ENCODE measurements at regions not wholly inside any gene's neighbourhood (a gene's known extent, or its start where the extent isn't known, plus 50 kb on each side); places are given as distances from the start of the nearest gene placed in this dataset.

DNA sequence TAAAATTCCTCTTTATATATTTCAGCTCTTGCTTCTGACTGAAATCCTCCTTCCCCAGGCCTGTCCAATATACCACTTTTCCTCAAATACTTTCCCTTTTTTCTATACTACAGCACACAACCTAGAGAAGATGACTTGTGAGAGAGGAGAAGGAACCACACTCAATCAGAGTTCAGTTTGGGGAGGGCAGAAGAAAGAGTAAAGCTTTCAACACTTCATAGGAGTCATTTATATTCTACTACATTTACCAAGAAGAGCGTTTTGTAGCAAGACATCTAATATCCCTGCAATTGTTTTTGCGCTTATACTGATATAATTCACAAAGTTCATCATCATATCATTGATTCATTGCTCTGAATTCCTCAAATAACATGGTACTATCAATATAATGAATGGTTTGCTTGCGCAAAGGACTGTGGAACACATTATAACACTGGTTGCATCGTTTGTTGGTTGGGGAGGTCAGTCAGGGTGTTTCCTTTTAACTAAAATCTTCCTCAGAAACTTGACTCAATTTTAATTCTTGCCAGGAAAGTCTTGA, 792.5 kb upstream of the CELF2 start:
- DNase-seq (ENCODE audit: low read depth): no peak

DNA sequence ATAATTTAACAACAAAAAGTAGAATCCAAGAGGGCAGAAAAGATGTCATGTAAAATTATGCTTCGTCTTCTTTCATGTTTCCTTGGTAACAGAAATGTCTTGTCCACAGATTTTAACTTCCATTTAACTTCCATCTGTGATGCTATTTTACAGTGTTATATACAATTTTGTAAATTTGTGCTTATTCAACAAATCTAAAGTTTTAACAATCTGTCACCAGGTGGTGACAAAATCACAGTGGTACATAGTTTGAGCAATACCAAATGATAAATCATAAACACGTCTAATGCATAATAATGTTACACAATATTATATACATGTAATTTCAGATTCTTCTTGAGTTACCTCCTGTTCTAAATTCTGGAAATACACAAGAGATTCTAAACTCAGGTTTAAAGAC, 784.4 kb upstream of the CELF2 start:
- no peak for DNase-seq (ENCODE audit: low read depth)

DNA sequence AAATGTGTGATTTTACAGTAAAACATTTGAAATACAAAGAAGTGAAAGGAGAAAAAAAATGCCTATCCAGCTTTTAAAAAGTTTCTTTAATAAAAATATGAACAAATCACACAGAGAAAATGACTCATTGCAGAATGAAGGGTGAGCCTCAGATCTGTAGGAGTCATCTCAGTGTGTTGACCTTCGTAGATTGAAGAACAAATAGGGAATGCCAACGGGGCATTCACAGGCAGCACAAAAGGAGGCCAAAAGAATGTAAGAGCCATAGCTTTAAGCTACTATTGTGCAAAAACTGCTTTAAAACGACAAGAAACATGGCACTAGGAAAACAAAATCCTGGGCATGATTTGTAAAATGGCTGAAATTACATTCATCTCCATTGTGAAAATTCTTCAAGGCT, 782.7 kb upstream of the CELF2 start:
- no peak for DNase-seq (ENCODE audit: low read depth)

DNA sequence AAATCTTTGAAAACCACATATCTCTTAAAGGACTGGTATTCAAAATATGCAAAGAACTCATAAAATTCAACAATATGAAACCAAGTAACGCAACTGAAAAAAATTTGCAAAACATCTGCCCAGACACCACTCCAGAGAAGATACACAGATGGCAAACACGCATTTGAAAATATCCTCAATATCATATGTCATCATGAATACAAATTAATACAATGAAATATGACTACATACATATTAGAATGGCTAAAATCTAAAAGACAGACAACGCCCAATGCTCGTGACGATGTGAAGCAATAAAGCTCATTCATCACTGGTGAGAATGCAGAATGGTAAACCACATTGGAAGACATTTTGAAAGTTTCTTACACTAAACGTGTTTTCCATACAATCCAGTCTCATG, 770.1 kb upstream of the CELF2 start:
- DNase-seq (ENCODE audit: low read depth): no peak

DNA sequence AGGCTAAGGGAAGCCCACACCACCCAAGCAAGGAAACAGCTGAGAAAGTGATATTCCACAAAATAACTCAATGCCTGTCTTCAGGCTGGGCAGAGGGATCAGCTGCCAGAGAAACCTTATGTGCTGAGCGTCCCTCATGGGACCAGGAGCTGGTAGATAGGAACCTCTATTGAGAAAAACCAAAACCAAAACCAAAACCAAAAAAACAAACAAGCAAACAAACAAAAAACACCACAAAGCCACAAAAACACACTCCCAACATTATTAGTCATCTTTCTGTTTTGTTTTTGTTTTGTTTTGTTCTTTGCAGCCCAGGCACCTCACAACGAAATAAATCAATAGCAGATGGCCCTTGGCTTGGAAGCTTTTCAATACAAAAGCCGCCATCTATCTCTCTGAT, 760.8 kb upstream of the CELF2 start:
- DNase-seq (ENCODE audit: low read depth): no peak

DNA sequence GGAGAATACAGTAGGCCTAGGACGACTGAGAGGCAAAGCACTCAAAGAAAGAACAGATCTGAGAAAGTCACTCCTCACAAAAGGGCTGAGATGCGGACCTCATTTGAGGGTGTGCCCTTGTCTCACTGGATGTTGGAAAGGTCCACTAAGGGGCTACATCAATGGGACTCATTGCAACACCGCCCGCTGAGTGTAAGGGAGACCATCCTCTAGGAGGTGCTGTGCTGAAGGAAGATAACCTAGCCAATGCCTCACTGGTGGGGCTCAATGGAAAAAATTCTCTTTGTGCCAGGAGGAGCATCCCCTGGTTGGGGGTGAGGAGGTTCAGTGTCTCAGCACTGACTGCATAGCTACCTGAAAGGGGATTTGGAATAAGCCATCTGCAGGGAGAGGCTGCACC, 758.7 kb upstream of the CELF2 start:
- DNase-seq (ENCODE audit: low read depth): no peak

DNA sequence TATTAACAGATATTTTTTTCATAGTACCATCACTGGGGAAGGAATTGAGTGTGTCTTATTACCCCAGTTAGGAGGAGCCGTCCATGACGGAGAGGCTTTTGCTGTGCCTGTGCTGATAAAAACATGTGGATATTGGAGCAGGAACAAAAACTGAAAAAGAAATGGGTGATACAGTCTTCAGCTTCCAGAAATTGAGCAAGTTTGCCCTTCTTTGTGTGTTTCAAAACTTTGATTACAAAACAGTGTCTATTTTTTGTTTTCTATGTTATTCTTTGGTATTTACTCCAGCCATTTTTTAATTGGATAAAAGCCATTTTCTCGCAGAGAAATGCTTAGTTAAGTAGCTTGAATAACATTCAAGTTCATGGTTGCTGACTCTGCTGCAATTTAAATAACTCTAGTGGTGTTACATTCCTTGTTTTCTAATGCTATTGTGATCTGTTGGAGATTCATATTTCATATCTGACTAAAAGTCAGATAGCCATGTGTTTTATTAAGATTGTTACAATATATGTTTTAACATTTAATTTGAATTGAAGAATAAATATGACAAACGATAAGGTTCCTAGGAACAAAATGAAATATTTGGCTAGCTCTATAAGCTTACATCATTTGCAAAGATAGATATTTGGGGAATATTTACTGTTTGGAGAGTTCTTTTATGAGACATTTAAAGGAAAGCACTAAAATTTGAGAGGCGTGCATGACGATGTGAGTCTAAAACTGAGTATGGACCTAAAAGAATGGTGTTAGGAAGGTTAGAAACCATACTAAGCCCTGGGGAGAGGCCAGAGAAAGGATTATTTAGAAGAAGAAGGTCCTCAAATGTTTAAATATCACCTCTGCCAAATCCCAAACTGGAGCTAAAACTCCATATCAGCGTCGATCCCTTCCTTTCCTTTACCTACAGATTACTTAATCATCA, 747.3 kb upstream of the CELF2 start:
- DNase-seq (ENCODE audit: low read depth): no peak

DNA sequence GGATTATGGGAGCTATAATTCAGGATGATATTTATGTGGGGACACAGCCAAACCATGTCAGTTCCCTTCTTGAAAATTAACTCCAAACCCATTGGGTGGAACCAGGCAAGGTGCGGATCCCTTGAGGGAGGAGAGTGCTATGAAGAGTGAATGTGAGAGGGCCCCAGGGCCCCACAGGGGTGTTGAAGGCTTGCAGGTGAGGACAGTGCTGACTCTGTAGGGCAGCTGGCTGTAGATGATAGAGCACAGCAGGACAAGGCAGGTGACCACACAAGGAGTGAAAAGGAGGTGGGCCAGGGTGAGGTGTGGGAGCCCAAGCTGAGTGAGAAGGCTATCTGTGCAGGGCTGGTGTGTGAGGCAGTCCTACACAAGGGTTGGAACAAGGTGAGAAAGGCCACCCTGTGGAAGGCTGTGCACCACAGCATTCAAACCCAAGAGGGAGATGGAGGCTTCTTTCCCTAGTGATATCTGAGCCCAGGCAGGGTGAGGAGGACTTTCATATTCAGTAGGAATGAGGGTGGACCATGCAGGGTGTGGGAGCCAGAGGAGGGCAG, 746.0 kb upstream of the CELF2 start:
- no peak for DNase-seq (ENCODE audit: low read depth)

DNA sequence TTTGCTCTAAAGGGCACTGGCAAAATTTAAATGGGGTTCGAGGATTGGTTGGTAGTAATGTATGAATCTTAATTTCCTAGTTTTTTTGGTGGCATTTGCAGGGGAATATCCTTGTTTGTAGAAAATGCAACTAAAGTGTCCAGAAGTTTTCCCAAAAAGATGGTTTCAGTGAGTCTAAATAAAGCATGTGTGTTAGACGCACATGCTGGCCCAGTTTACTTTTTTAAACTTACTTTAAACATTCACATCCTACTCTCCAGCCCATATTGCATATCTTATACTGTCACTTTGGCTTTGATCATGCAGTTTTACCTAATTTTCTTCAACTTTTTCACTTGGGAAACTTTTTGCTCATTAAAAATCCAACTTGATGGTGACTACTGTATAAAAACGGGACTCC, 744.0 kb upstream of the CELF2 start:
- DNase-seq (ENCODE audit: low read depth): no peak

DNA sequence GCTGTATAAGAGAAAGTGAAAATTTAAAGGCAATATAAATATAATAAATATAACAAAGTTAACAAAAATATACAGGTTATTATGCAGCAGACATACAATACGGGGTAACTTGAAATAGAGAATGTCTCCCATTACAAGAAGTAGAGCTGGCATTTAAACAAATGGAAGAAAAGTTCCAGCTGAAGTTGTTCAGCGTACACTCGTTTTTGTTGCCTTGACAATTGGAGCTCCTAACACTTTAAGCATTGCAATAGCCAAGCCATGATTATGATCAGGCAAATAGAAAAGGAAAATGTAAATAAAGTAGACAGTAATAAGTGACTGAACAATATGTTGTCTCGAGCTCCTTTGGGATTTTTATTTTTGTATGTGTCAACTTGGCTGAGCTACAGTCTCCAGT, 737.8 kb upstream of the CELF2 start:
- no peak for DNase-seq (ENCODE audit: low read depth)

DNA sequence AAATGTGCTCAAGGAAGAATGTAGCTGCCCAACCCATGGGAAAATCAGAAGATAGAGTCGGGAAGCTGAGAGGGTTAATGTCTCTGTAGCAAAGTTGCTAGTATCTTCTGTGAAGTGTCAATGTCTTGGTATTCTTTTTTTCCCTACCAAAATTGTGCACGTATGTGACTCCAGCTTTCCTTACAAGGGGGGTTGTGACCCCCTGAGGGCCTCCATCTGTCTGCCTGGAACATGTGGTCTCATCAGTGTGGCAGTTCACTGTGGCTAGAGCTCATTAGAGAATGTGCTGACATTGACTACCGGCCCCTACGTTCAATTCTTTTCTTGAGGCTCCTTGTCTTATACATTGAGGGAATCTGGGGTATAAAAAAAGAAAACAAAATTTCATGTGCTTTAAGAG, 725.2 kb upstream of the CELF2 start:
- no peak for DNase-seq (ENCODE audit: low read depth)

DNA sequence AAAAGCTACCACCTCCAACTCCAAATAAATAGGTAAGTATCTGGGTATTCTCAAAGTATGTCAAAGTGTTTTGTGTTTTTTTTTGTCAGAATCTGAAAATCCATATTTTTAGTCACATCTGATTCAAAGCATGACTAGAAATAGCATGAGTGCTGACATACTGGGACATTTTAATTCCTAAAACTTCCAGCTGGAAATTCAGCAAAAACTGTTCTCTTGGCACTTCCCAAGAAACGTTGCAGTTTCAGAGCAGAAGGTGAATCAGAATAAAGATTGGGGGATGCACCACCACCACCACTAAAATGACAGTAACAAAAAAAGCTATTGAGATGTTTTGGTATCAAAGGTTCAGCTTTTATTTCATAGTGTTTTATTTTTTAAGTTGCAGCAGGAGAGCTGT, 724.6 kb upstream of the CELF2 start:
- DNase-seq (ENCODE audit: low read depth): no peak

DNA sequence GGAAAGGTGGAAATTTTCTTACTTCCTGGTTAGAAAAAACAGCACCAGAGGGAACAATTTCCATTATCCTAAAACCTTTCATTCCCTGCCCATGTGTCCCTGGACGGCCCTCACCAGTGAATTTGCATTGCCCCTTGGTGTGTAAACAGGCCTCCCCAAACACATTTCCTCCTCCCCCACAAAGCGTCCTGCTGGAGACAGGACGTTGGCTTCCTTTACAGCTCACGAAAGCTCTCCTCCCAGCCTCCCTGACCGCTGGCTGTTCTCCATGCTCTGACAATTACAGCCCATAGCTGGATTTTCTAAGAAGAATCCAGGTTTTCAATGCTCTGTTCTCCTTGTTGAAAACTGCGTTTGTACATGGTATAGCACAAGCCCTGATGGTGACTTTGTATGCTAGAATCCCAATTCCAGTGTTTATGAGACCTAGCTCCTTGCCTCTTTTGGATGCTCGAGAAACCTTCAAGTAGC, 724.2 kb upstream of the CELF2 start:
- DNase-seq (ENCODE audit: low read depth): no peak

DNA sequence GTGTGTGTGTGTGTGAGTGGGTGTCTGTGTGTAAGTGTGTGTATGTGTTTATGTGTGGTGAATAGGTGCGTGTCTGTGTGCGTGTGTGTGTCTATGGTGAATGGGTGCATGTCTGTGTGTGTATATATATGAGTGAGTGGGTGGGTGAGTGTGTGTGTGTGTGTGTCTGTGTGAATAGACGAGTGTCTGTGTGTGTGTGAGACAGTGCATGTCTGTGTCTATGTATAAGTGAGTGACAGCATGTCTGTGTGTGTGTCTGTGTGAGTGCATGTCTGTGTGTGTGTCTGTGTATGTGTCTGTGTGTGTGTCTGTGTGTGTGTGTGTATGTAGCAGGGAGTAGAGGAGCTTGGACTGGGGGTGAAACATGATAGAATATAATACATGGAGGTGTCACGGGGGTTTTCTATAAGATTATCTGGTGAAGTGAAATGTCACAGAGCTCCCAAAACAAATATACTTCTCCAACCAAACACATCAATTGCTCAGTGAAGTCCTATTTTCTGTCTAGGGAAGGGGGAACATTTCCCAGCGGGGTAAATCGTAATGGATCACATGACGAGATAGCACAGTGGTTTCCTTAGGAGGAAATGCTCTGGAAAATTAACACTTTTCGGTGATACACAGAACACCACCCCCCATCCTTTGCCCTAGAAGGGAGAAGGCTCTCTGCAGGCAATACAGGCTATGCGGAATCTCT, 723.3 kb upstream of the CELF2 start:
- no peak for DNase-seq (ENCODE audit: low read depth)

DNA sequence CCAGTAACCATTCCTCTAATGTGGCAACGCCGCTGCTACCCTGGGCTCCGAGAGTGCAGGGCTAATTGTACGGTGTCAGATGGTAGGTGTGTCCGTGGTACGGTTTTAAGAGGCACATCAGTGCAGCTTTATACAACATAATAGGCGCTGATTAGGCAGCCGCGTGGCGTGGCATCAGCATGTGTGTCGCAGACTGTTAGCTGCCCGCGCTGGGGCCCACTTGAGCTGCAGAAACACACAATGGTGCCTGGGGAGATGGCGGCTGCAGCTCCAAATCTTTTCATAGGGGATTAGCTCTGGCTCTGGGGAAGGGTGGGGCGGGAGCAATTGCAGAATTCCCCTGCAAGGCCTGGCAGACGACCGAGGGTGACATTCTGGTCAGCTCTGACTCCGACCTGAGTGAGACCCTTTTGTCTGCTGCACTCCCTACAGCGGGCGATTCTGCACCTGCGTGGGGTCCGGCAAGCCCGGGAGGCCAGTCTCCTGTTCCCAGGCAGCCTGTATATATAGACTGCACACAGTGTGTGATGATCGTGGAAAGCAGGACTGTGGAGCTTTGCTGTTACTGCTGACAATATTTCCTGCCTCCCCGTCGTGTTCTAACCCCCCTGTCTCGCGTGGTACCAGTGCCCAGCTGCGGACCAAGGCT, 722.7 kb upstream of the CELF2 start:
- DNase-seq (ENCODE audit: low read depth): no peak

DNA sequence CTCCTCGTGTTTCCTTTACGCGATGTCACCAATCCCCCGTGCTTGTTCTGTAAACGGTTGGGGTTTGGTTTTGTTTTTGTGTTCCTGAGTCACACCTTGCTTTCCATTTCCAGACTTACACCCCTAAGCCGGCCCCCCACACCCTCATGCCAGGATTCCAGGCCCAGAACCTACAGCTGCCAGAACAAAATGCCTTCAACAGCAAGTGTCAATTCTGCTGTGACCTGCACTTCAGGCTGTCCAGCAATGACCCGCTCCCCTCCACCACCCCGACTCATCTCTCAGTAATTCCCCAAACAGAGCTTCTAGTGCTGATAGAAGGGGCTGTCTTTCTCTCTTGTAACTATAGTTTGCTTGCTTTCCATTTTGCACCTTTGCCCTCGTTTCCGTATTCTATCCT, 722.1 kb upstream of the CELF2 start:
- DNase-seq (ENCODE audit: low read depth): no peak

DNA sequence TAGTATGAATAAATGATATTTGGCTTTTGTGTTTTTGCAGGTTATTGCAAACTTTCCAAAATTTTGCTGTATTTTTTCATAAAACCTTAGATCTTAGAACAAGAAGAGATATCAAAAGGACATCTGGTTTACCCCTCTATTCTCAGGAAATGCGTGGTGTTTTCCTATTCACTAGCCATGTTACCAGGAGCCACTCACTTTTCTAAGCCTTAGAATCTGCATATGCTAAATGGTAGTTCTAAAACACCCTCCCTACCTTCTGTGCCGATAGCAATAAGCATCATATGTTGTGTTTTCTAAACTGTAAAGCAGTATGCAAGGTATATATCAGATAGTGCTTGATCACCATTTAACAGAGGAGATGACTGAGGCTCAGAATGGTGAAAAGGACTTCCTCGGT, 715.0 kb upstream of the CELF2 start:
- no peak for DNase-seq (ENCODE audit: low read depth)

DNA sequence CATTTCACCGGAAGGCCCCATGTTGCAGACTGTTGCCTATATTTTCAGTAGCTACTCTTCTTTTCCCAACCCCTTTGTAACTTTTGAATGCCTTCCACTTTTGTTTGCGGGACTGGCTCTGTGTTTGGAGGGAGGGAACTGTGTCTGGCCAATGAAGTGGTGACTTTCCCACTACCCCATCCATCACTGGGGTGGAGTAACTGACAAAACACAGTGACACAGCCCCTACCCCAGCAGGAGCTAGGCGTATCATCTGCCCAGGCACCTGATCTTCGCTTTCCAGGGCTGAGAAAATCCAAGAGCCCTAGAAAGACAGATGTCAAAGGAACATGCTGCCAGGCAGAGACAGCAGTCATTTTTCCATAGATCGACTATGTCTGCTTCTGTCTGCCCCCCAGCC, 710.6 kb upstream of the CELF2 start:
- DNase-seq (ENCODE audit: low read depth): no peak

DNA sequence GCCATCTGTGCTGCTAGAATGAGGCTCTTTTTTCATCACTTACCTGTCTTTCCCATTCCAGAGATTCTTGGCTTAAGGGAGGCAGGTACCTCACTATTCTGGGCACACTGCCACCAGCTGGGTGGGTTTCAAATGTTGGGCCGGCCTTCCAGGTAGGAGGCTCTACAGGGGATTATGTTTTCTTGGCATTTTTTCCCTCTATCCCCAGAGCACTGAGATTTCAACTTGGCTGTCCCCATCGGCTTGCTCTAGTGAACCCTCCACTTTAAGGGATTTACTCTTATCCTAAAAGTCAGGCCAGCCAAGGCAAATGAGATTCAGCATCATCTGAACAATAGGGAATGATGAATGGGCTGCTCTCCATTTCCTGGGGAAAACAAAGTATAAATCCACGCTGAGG, 710.1 kb upstream of the CELF2 start:
- DNase-seq (ENCODE audit: low read depth): no peak

DNA sequence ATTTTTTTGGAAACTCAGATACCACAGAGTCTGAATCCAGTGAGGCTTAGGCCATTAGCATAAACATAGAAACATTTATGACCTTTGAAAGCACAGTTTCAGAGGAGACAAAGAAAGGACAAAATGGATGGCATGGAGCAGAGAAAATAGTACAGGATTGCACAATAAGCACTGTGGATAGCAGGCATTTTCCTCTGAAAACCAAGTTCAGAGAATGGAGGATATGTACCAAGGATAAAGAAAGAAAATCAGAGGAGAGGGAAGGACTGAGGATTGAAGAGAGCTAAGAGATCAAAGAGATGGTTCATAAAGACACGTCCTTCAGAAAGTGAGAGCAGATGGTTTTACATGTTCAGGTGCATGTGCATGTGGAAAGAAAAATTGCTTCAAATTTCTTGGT, 707.2 kb upstream of the CELF2 start:
- no peak for DNase-seq (ENCODE audit: low read depth)

DNA sequence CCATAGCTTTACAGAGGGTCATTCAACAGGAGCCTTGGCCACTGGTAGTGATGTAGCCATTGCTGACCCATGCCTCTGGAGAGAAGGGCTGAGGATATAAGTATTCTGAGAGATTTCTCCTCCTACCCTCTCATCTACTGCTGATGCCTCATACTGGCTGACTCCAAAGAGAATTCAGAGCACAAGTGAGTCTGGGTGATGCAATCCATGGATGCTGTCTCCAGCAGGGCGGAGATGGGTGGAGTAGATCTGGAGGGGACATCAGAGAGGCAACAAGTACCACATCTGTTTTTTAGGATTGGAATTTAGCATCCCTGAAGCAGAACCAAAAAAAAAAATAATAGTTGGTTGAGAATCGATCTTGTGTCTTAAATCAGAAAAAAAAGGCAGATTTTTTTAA, 705.7 kb upstream of the CELF2 start:
- no peak for DNase-seq (ENCODE audit: low read depth)

DNA sequence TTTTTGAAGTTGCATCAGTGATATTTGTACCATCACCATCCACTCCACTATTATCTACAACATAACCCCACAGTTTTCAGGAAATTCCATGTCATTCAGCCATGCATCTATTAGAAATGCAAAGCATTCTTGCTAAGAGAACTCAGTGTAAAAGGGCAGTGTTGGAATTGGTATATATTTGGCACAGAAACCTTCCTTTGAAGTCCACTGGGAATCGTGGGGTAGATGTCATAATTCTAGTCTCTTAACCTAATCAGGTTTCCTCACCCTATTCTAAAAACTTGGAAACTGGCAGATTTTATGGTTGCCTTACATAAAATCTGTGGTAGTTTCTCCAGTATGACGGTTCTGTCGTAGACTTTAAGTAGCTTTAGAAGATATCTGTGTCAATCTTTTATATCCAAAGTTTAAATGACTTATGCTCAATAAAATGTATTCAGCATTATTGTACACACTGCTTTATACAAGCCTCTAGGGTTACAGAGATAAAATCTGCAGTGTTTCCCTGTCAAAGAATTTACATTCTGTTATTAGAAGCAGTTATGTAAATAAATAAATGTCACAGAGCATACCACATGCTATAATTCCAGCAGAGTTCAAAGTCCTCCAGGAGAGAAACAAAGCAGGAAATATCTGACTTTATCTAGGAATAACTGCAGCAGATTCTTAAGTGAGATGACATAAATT, 704.4 kb upstream of the CELF2 start:
- no peak for DNase-seq (ENCODE audit: low read depth)

All from fibroblast of the conjunctiva (primary cell).